WI38 (cell line): ENCODE measurements at regions not wholly inside any gene's neighbourhood (a gene's known extent, or its start where the extent isn't known, plus 50 kb on each side); places are given as distances from the start of the nearest gene placed in this dataset.
"Not testable (repeated sequence)": the region's sequence is repeated elsewhere in the genome, so short reads cannot be mapped to it uniquely, and the experiment has no call there.

Experiments
- H3K4me3 ChIP-seq: 2 replicates; pipeline ENCODE4 v1.5.1; 2011; ENCODE audit warnings: low read depth, mild to moderate bottlenecking, control low read depth, low read length
- CTCF ChIP-seq: IDR thresholded peaks from 2 replicates; pipeline ENCODE4 v1.5.1; 2012; ENCODE audit warnings: low read depth, mild to moderate bottlenecking, control low read depth, low read length

DNA sequence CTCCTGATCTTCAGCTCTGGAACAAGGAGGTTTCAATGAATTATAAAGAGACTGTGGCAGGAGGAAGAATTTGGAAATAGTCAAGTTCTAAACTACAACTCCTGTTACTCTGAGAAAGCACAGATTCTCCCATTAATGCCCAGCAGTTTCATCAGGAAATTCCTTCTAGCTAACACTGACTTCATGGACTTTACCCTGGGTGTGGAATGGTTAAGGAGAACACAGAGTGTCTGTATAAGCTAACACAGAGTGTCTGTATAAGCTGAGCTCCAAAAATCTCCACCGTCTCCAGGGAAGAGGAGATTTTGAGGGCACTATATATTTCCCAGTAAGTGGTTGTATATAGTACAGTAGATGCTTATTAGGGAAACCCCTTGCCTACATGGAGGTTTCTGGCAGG lies 675.5 kb downstream of the XPNPEP1 start:
- H3K4me3 ChIP-seq, result no peak overlapping the region
- TF ChIP-seq CTCF, result no peak

DNA sequence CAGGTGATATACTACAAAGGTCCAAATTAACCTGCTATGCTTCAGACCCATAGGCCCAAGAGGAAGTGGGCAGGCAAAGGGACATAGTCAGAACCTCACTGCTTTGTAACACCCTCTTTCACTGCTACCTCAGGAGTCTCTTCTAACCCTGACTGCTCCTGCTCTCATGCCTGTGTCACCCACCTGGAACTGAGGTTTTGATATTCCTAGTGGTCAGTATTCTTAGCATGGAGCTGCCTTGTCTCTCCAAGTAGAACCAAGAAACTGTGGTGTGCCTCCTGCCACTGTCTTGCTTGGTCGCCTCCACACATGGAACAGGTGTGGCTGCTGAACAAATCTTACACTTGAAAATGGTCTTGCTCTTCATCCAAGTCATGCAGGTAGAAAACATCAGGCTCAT lies 677.5 kb downstream of the XPNPEP1 start:
- H3K4me3 ChIP-seq, result no peak overlapping the region
- no peak for TF ChIP-seq CTCF

DNA sequence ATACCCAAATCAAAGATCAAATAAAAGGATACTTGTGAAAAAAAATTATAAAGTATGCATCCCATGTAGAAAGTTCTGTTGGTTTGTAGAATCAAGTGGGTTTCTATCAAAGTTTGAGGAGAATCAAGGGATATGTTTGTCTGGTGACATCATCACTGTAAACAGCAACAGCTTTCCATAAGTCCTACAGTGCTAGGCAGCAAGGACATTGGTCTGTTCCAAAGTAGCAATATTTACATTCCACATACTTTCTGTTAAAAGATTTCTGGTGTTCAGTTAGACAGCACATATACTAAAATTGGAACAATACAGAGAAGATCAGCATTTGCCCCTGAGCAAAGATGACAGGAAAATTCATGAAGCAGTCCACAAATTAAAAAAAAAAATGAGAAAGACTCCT lies 683.9 kb downstream of the XPNPEP1 start:
- no peak overlapping the region for H3K4me3 ChIP-seq

GRCh38 chr10:109237682-109238081 lies 685.6 kb downstream of the XPNPEP1 start:
- no peak for TF ChIP-seq CTCF

More for the DNA sequence above, 683.9 kb downstream of the XPNPEP1 start:
- no peak for TF ChIP-seq CTCF

GRCh38 chr10:109237050-109237449 lies 686.3 kb downstream of the XPNPEP1 start:
- no peak for TF ChIP-seq CTCF
- no peak overlapping the region for H3K4me3 ChIP-seq

More at GRCh38 chr10:109237682-109238081, 685.6 kb downstream of the XPNPEP1 start:
- no peak overlapping the region for H3K4me3 ChIP-seq

- H3K4me3 ChIP-seq, result not testable (repeated sequence)
Measured at GRCh38 chr10:109223533-109223932, 699.8 kb downstream of the XPNPEP1 start.

DNA sequence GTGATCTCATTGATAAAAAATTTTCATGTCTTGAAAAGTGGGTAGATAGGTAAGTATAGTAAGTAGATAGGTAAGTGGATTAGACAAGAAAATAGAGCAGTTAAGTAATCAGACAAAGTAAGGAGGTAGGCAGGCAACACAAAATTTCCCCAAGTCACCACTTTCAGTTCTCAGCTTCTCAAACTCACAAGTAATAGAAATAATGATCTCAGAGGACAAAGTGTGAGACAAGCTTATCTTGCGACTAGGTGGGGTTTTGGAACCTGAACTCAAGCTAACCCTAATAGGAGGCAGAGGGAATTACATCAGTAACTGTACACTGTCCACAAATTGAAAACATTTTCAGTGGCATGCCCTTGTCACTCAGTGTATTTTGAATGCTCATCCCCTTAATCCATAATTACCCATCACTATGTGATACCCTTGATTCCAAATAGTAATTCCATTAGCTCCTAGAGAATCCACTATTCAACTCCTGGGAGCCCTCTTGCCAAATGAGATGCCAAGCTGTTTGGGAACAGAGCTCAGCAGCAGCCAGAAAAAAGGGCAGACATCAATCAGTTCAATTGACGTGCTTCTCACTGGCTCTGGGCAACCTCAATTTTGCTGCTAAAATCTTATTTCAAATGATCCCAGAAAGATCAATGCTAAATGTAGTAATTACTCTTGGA lies 703.2 kb downstream of the XPNPEP1 start:
- H3K4me3 ChIP-seq, result no peak overlapping the region
- no peak for TF ChIP-seq CTCF

DNA sequence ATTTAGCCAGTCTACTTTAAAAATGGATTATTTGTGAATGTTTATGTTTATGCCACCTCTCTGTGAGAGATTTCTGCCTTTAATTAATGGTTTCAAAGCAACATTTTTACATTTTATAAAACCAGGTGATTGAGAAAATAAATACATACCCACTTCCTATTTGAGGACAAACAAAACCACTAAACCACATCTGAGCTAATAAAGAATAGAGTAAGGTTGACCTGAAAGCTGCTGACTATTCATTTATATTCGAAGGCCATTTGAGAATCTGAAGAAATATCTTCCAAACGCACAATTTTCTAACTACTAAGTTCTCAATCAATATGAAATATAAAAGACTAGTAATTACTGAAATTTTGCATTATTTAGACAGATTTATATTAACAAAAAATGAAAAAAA lies 705.1 kb downstream of the XPNPEP1 start:
- TF ChIP-seq CTCF, result no peak
- no peak overlapping the region for H3K4me3 ChIP-seq
